ENCODE measurements at regions not wholly inside any gene's neighbourhood (a gene's known extent, or its start where the extent isn't known, plus 50 kb on each side); places are given as distances from the start of the nearest gene placed in this dataset.

- TF ChIP-seq YY1 (tag by site-specific recombination; IDR thresholded peaks at IDR 0.05) (no peak), GLI4 (tag by site-specific recombination; IDR thresholded peaks at IDR 0.05) (no peak), CTCF (tag by site-specific recombination; IDR thresholded peaks at IDR 0.05) (no peak), TCF7L2 (IDR thresholded peaks at IDR 0.05; ENCODE audit: borderline replicate concordance, low read depth, low read length) (no peak), ZNF747 (tag by site-specific recombination; IDR thresholded peaks at IDR 0.05) (no peak), ZNF274 (IDR thresholded peaks at IDR 0.05; ENCODE audit: low read length) (no peak), ZNF274 (tag by site-specific recombination; IDR thresholded peaks at IDR 0.05; ENCODE audit: borderline replicate concordance) (no peak), ZNF558 (tag by site-specific recombination; IDR thresholded peaks at IDR 0.05) (no peak), KLF16 (tag by site-specific recombination; IDR thresholded peaks at IDR 0.05) (no peak), IKZF3 (tag by site-specific recombination; IDR thresholded peaks at IDR 0.05) (no peak), TRIM28 (IDR thresholded peaks at IDR 0.05; ENCODE audit: borderline replicate concordance, low read length) (no peak)
- TF ChIP-seq, protein P1, sequence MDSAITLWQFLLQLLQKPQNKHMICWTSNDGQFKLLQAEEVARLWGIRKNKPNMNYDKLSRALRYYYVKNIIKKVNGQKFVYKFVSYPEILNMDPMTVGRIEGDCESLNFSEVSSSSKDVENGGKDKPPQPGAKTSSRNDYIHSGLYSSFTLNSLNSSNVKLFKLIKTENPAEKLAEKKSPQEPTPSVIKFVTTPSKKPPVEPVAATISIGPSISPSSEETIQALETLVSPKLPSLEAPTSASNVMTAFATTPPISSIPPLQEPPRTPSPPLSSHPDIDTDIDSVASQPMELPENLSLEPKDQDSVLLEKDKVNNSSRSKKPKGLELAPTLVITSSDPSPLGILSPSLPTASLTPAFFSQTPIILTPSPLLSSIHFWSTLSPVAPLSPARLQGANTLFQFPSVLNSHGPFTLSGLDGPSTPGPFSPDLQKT (IDR thresholded peaks at IDR 0.05; ENCODE audit: borderline replicate concordance, low read depth, low read length), result no peak
- TF ChIP-seq, protein P2, sequence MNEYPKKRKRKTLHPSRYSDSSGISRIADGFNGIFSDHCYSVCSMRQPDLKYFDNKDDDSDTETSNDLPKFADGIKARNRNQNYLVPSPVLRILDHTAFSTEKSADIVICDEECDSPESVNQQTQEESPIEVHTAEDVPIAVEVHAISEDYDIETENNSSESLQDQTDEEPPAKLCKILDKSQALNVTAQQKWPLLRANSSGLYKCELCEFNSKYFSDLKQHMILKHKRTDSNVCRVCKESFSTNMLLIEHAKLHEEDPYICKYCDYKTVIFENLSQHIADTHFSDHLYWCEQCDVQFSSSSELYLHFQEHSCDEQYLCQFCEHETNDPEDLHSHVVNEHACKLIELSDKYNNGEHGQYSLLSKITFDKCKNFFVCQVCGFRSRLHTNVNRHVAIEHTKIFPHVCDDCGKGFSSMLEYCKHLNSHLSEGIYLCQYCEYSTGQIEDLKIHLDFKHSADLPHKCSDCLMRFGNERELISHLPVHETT (tag by site-specific recombination; IDR thresholded peaks at IDR 0.05), result no peak
- TF ChIP-seq, protein P3, sequence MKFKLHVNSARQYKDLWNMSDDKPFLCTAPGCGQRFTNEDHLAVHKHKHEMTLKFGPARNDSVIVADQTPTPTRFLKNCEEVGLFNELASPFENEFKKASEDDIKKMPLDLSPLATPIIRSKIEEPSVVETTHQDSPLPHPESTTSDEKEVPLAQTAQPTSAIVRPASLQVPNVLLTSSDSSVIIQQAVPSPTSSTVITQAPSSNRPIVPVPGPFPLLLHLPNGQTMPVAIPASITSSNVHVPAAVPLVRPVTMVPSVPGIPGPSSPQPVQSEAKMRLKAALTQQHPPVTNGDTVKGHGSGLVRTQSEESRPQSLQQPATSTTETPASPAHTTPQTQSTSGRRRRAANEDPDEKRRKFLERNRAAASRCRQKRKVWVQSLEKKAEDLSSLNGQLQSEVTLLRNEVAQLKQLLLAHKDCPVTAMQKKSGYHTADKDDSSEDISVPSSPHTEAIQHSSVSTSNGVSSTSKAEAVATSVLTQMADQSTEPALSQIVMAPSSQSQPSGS (tag by site-specific recombination; IDR thresholded peaks at IDR 0.05; ENCODE audit: low read depth), result no peak
Measured at GRCh38 chr17:53129863-53130262, 692.9 kb upstream of the KIF2B start.
